ENCODE measurements at regions not wholly inside any gene's neighbourhood (a gene's known extent, or its start where the extent isn't known, plus 50 kb on each side); places are given as distances from the start of the nearest gene placed in this dataset.

GRCh38 chr20:22924046-22924737, 110.9 kb upstream of the SSTR4 start:
- DNase-seq: no peak

GRCh38 chr20:22924949-22925612, 110.0 kb upstream of the SSTR4 start:
- no peak for DNase-seq

DNA sequence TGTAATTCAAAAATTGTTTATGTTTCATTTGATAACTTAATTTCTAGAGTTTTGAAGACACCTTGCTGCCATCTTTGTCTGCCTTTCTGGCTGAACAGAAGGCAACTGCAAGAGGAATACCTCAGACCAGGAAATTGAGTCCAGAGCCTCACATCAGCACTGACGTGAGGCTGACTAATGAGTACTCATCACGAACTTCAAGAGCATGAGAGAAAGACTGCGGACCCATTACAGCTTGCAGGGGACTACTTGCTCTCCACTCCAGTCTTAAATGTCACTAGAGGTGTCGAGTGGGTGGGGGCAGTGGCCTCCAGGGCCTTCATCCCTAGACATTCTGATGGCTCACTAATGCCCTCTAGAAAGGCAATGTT, 109.5 kb upstream of the SSTR4 start:
- DNase-seq: no peak

- DNase-seq: no peak
These were observed 107.6 kb upstream of the SSTR4 start for GRCh38 chr20:22927537-22927936.

DNA sequence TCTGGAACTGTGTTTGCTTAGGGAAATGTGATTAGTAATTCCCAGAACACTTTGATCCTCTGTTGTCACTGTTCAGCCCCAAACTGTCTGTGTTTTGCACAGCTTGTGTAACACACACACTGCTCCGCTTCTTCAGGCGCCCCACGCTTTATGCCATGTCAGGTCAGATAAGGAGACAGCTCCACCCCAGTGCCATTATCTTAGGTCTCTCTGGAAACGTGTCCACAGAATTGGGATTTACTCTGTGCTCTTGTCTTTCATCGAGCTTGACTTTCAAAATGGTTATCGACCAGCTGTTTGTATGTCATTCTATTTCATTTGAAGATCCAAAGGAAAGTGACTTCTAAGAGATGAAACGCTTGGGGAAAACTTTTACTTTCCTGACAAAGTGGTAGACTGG, 106.4 kb upstream of the SSTR4 start:
- no peak for DNase-seq

DNA sequence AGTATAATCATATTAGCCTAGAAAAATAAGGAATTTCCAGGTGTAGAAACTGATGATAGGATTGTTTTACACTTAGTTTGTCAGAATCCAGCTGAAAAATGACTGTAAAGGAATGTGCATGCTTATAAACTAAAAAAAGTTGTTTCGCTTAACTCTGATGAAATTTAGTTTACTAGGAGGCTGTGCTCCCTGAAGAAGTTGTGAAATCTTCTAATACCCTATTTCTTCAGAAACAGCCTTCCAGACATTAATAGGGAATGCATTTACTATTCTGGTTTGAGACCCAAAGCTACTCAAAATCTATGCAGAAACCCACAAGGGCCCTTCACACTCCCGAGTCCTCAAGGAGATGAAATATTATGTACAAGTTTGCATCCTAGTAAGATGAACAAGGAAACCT, 105.5 kb upstream of the SSTR4 start:
- DNase-seq: no peak

DNA sequence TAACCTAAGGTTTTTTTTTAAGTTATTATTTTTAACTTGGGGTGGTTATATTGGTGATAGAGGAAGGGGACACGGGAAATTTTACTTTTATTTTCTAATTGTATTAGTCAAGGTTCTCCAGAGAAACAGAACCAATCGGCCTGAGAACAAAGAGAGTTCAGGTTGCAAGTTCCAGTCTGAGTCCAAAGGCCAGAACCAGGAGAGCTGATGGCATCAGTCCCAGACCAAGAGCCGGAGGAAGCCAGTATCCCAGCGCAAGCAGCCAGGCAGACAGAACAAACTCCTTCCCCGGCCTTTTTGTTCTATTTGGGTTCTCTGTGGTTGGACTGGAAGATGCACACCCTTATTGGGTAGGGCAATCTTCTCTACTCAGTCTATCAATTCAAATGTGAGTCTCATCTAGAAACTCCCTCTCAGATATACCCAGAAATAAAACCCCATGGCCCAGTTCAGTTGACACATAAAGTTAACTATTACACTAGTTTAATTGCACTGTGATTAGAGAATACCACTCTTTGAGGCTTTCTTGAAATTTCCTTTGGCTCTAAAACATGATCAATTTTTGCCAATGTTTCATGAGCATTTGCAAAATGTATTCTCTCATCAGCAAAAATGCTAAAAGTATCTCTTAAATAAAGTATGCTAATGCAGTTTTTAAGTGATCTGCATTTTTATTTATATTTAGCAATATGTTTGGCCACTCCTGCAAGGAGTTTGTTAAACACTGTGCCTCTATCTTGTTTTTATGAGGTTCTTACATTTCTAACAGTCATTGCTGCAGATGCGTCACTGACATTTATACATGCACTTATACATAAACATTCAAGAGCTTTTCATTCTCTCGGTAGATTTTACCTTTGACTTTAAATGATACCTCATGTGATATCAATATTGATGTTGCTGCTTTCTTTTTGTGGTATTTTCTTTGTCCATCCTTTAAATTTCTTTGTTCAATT, 103.2 kb upstream of the SSTR4 start:
- DNase-seq: no peak

DNA sequence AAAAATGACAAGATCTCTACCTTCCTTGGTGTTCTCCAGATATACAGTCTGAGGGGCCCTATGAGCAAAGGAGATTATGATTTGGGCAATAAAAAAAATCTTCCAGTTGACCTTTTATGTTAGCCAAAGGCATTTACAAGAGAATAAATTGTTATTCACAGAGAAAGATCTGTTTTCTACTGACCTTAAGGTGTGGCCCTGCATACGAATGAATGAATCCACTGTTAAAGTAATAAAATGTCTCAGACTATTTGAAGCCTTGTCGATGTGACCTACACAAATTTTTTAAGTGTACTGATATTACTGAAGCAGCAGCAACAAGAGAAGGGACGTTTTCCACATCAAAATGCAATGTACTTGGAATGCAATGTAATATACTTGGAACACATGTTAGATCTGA, 95.9 kb upstream of the SSTR4 start:
- no peak for DNase-seq

DNA sequence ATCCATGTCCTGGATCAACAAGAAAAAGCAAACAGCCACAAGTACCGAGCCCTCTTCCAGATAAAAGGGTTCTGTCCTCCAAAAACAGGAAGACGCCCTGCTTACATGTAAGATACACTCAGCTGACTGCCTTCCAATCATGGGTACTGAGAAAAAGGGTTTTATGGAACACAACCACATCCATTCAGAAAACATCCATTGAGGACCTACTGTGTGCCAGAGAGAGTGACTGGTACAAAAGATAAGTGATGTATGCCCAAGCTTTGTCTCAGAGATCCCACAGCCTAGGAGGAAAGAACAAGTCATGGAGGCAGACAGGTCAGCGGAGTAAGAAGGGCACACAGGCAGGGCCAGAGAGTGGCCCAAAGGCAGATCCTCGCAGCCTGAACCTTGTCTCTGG, 94.8 kb upstream of the SSTR4 start:
- no peak for DNase-seq

DNA sequence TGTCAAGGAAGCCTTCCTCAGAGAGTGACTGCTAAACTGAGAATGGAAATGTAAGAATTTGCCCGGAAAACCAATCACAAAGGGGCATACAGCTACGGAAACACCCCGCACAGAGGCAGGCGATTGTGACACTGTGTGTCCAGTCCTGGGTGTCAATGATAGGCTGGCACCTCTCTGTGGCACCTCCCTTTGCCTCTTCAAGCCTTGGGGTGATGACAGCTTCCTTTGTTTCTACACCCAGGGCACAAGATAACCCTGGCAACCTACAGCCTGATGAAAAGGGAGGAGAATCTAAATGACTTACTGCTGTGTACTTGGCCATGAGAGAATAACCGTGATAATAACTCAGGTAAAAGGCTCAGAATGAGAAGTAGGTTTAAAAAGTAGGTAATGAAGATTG, 93.6 kb upstream of the SSTR4 start:
- no peak for DNase-seq

DNA sequence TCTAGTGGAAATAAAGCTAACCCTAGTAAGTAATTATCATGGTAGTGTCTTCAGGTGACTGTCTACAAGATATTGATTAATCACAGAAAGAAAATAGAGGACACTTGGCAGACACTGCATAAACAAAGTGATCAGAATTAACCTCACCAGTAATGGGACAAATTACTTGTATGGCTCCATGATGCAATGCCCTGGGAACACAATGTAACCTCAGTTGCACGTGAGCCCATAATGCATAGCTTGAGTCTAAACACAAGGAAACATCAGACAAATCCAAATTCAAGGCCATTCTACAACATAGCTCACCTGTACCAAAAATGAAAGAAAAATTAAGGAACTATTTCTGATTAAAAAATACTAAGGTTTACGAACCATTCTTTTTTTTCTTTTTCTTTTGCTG, 92.4 kb upstream of the SSTR4 start:
- no peak for DNase-seq

- DNase-seq: no peak
These were observed 91.0 kb upstream of the SSTR4 start for GRCh38 chr20:22944062-22944461.

GRCh38 chr20:22944936-22945335, 90.2 kb upstream of the SSTR4 start:
- DNase-seq: no peak

GRCh38 chr20:22946596-22946995, 88.5 kb upstream of the SSTR4 start:
- DNase-seq: no peak

GRCh38 chr20:22949331-22950109, 85.6 kb upstream of the SSTR4 start:
- no peak for DNase-seq

GRCh38 chr20:22951966-22952365, 83.1 kb upstream of the SSTR4 start:
- DNase-seq: no peak

DNA sequence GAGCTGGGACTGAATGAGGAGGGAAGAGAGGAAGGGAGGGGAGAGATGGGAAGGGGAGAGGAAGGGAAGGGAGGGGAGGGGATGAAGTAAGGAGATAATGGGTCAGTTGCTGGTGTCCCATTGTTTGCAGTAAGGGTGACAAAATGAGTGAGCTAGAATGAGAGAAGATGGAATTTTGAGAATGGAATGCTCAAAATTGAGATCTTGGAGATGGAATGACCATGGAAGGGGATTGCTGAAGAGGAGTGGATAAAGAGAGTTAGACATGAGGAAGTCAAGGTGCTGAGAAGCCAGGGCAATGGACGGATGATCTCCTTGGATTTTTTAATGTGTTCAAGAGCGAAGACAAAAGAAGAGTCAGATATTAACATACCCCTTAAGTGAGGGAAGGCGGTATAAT, 80.5 kb upstream of the SSTR4 start:
- DNase-seq: no peak

- DNase-seq: no peak
These were observed 76.7 kb upstream of the SSTR4 start for GRCh38 chr20:22958390-22958789.

DNA sequence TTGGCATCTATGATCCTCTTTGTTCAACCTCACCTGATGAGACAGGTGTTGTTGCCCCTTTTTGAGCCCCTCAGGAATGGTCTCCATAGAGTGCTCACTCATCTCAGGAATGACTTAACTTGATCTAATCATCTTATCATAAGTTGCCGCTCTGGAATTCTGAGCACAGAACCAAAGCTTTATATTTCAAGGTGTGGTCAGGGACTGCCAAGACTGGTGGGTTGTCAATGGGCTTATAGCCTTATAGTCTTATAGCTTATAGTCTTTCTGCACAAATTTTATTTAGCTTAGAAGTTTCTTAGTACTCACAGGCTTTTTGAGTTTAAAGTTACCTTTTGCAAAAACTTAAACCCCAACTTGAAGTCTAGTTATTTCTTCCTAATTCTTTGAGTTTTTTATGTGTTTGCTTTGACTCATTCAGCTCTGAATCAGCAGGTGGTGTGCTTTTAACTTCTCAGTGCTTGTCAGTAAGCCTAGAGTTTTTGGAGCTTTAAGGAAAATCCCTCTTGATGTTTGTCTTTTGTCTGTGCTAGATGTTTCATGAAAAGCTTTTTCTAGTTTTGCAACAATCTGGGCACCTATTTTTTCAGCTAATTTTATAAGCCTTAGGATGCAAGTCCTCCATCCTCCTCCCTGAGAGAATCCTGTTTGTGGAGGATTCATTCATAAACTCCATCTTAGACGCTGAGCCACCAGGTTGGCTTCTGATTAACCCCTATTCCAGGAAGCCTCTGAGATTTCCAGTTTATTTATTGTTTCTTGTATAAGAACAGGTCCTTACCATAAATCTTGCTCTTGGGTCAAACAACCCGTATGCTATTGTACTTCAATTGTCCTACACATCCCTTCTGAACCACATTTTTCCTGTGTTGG, 72.3 kb upstream of the SSTR4 start:
- no peak for DNase-seq

DNA sequence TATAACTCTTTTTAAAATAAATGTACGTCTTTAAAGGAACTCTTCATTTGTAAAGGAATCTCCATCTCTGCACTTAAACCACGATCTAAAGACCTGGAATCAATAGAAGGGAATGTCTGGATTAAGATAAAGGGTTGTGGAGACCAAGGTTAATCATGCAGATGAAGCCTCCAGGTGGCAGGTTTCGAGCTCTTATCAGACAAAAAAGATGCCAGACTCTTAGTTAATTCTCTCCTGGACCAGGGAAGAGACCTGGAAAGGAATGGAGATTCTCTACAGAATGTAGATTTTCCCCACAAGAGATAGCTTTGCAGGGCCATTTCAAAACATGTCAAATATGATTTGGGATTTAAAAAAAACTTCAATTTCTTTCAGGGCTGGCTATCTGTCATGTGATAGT, 71.5 kb upstream of the SSTR4 start:
- DNase-seq: no peak

DNA sequence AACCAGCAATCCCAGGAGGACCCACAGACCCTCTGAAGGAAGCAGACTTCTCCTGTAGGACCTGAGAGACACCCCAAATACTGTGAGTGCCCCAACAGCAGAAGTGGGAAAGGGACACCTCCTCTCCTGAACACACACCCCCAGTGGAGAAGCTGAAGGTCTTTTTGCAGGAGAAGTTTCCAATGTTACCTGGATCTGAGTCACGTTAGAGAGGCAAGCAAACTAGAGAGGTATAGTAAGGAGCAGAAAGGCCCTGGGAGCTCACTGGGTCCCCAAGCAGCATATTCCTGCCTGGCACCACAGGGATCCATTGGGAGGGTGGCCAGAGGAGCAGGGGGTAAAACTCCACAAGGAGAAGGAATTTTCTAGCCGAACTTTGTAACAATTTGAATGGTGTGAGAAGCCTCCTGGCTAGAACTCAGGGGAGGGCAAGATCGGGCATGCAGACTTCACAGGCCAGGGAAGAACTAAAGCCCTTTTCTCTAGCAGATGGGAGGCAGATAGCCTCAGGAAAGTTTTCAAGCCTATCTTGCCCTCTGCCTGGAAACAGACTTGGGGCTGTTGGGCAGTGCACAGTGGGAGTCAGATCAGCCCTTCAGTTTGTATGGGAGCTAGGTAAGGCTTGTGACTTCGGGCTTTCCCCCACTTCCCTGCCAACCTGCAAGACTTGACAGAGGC, 68.2 kb upstream of the SSTR4 start:
- DNase-seq: no peak

Data from RPMI8226 (cell line).